ENCODE measurements at regions not wholly inside any gene's neighbourhood (a gene's known extent, or its start where the extent isn't known, plus 50 kb on each side); places are given as distances from the start of the nearest gene placed in this dataset.

GRCh38 chr15:25094519-25094918 lies 139.7 kb downstream of the SNRPN start:
- TF ChIP-seq CTCF (IDR thresholded peaks at IDR 0.05) (no peak), ZFX (IDR thresholded peaks at IDR 0.05; ENCODE audit: borderline replicate concordance) (no peak)
